HepG2 (cell line): ENCODE measurements at regions not wholly inside any gene's neighbourhood (a gene's known extent, or its start where the extent isn't known, plus 50 kb on each side); places are given as distances from the start of the nearest gene placed in this dataset.

Source experiments
- ATAC-seq: fragments of 200-7000 bp; cut with Tn5 transposase; 3 replicates; pipeline ENCODE4 v1.9.1; 2020; ENCODE audit warnings: mild to moderate bottlenecking, moderate library complexity
- BruUV-seq: library from RNA; stranded (reverse); fragments of 400-500 nt; replicated peaks from 2 replicates; lab custom pipeline; 2021; lab: Mats Ljungman, UMichigan
- CTCF ChIA-PET: fragments of 300-600 bp; formaldehyde crosslinking; extraction: SDS; loops from one replicate; lab custom pipeline; 2021; ENCODE audit warnings: low total read pairs, inconsistent platforms, low intra/inter-chr PET ratio; lab: Yijun Ruan, JAX
- POLR2A ChIA-PET: fragments of 350-600 bp; sonication (Branson Sonifier 250); formaldehyde crosslinking; loops from one replicate; lab custom pipeline; 2020; ENCODE audit warnings: antibody characterized with exemption, inconsistent platforms; lab: Yijun Ruan, JAX
- DNase-seq: peaks from one replicate; pipeline ENCODE4 v3.0.0-alpha.2; 2015; ENCODE audit warnings: low spot score
- FAIRE-seq: peaks from 3 replicates; lab custom pipeline; 2011; peaks lifted over from hg19 to GRCh38; lab: Jason Lieb, UNC
- H2AFZ ChIP-seq: one replicate; pipeline ENCODE4 v1.6.1; 2011; ENCODE audit warnings: low read length, inconsistent platforms
- H3K27ac ChIP-seq: fragments of 300-600 bp; 3 replicates; pipeline ENCODE4 v1.8.0; 2011; ENCODE audit warnings: mixed run types, mild to moderate bottlenecking, mixed read lengths, low read length, inconsistent platforms; ENCODE audit not compliant: insufficient read depth; ENCODE audit errors: extremely low read length
- H3K27me3 ChIP-seq, 2 experiments: fragments of 200-600 bp in 1 of 2; 2 replicates in 1 of 2; 3 replicates in 1 of 2; pipeline versions ENCODE4 v1.6.0 to v1.8.0; 2011; ENCODE audit warnings: low read length in 2 of 2, mild to moderate bottlenecking in 2 of 2, moderate library complexity in 2 of 2, inconsistent platforms in 1 of 2; ENCODE audit not compliant: insufficient read depth in 2 of 2, control insufficient read depth in 1 of 2
- H3K36me3 ChIP-seq, 2 experiments: fragments of 200-600 bp in 1 of 2; replicated peaks in 1 of 2; 2 replicates in 1 of 2; 3 replicates in 1 of 2; pipeline versions ENCODE4 v1.5.1 to v1.8.0; 2011; ENCODE audit warnings: low read length in 2 of 2, inconsistent platforms in 1 of 2; ENCODE audit not compliant: insufficient read depth in 2 of 2, control insufficient read depth in 1 of 2
- H3K4me1 ChIP-seq: 2 replicates; pipeline ENCODE4 v1.5.1; 2012; ENCODE audit warnings: low read length, inconsistent platforms; ENCODE audit not compliant: insufficient read depth
- H3K4me2 ChIP-seq: 2 replicates; pipeline ENCODE4 v1.6.0; 2011; ENCODE audit warnings: low read depth, low read length, inconsistent platforms
- H3K4me3 ChIP-seq, 3 experiments: fragments of 200-600 bp in 1 of 3; sonication (generic), shearing (Covaris generic) in 1 of 3; replicated peaks in 1 of 3; 2 replicates each; pipeline ENCODE4 v1.5.1; 2011 to 2016; ENCODE audit warnings: low read length in 3 of 3, inconsistent platforms in 2 of 3, low read depth in 2 of 3, mild to moderate bottlenecking in 2 of 3, control low read depth in 1 of 3, mixed read lengths in 1 of 3; ENCODE audit not compliant: insufficient read depth in 1 of 3
- H3K79me2 ChIP-seq: one replicate; pipeline ENCODE4 v1.6.1; 2011; ENCODE audit warnings: low read length, inconsistent platforms; ENCODE audit not compliant: insufficient read depth
- H3K9ac ChIP-seq: 2 replicates; pipeline ENCODE4 v1.6.0; 2011; ENCODE audit warnings: mild to moderate bottlenecking, low read depth, low read length, inconsistent platforms; ENCODE audit not compliant: insufficient read depth
- H3K9me3 ChIP-seq: 2 replicates; pipeline ENCODE4 v1.5.1; 2012; ENCODE audit warnings: mild to moderate bottlenecking, low read length
- H4K20me1 ChIP-seq: 2 replicates; pipeline ENCODE4 v1.6.0; 2011; ENCODE audit warnings: inconsistent platforms, mild to moderate bottlenecking, low read length, moderate library complexity; ENCODE audit not compliant: insufficient read depth
- AHDC1 ChIP-seq: sonication (generic); formaldehyde crosslinking; IDR thresholded peaks from 2 replicates; pipeline ENCODE4 v1.5.1; 2020; ENCODE audit warnings: mild to moderate bottlenecking, missing genetic modification reagents, borderline replicate concordance
- DMAP1 ChIP-seq: IDR thresholded peaks from 2 replicates; pipeline ENCODE4 v1.6.1; 2016
- HMGXB3 ChIP-seq: sonication (generic); formaldehyde crosslinking; IDR thresholded peaks from 2 replicates; pipeline ENCODE4 v1.4.0; 2020; ENCODE audit warnings: missing genetic modification reagents, borderline replicate concordance
- IRX3 ChIP-seq: sonication (generic); formaldehyde crosslinking; IDR thresholded peaks from 2 replicates; pipeline ENCODE4 v1.8.1; 2023; ENCODE audit warnings: mild to moderate bottlenecking, low read depth, missing genetic modification reagents, borderline replicate concordance
- ISL2 ChIP-seq: sonication (generic); formaldehyde crosslinking; IDR thresholded peaks from 2 replicates; pipeline ENCODE4 v1.5.0; 2020; ENCODE audit warnings: missing genetic modification reagents
- POLR2AphosphoS5 ChIP-seq: IDR thresholded peaks from 2 replicates; pipeline ENCODE4 v1.6.1; 2012; ENCODE audit warnings: low read depth, low read length
- RBAK ChIP-seq: sonication (generic); formaldehyde crosslinking; IDR thresholded peaks from 2 replicates; pipeline ENCODE4 v1.5.1; 2020; ENCODE audit warnings: mild to moderate bottlenecking, missing genetic modification reagents
- TP53 ChIP-seq: sonication (generic); formaldehyde crosslinking; conservative IDR thresholded peaks from 2 replicates; pipeline ENCODE4 v1.4.0; 2020; ENCODE audit warnings: missing genetic modification reagents
- ZFX ChIP-seq: sonication (generic); formaldehyde crosslinking; IDR thresholded peaks from 2 replicates; pipeline ENCODE4 v1.4.0; 2020; ENCODE audit warnings: mild to moderate bottlenecking, low read depth, missing genetic modification reagents, moderate library complexity
- ZNF737 ChIP-seq: sonication (generic); formaldehyde crosslinking; IDR thresholded peaks from 2 replicates; pipeline ENCODE4 v1.5.0; 2020; ENCODE audit warnings: missing genetic modification reagents, mild to moderate bottlenecking, borderline replicate concordance
- WGBS: methylation state at CpG from one replicate; pipeline ENCODE4 v1.1.6; 2017; ENCODE audit warnings: low lambda C conversion rate; 5-methylcytosine and 5-hydroxymethylcytosine counted together
- in situ Hi-C: cut with HindIII; loops from 2 replicates; pipeline ENCODE4 v1.10.0; 2017; ENCODE audit warnings: low pct_unique_long_range_greater_than_20kb; ENCODE audit not compliant: extremely low pct_ligation_motif_present
- intact Hi-C: fragments of 100-400 bp; cut with micrococcal nuclease; formaldehyde crosslinking; loops from one replicate; pipeline ENCODE4 v1.10.0; 2022; ENCODE audit not compliant: unreplicated experiment

GRCh38 chr1:42005530-42005929 is 86.8 kb upstream of the HIVEP3 start:
- no peak overlapping the region for H3K4me3 ChIP-seq
- no peak overlapping the region for H3K9ac ChIP-seq
- intact Hi-C loops (no loop called here), in situ Hi-C loops (no loop called here)
- ATAC-seq (no peak), DNase-seq (no peak), FAIRE-seq (no peak)
- H3K27ac ChIP-seq, result no peak overlapping the region
- H3K36me3 ChIP-seq, result no peaks in the 10 kb centered on the region
- H3K27me3 ChIP-seq, result no peaks in the 10 kb centered on the region
- no peak for TF ChIP-seq DMAP1
- no peak for TF ChIP-seq HMGXB3 (CRISPR knock-in tag)
- no peak for TF ChIP-seq RBAK (CRISPR knock-in tag)
- H2AFZ ChIP-seq, result no peak overlapping the region
- H4K20me1 ChIP-seq, result no peaks in the 10 kb centered on the region
- CTCF ChIA-PET, result no interaction called here
- H3K9me3 ChIP-seq, result no peaks in the 10 kb centered on the region
- no peaks in the 10 kb centered on the region for H3K4me1 ChIP-seq
- no peaks in the 10 kb centered on the region for H3K79me2 ChIP-seq
- no TSS peak for BruUV-seq
- POLR2A ChIA-PET, result no interaction called here
- no peak overlapping the region for H3K4me2 ChIP-seq
- 3% methylated on average over 2 of the region's 2 CpGs for WGBS

GRCh38 chr1:42004860-42005259 is 86.1 kb upstream of the HIVEP3 start:
- no peak overlapping the region for H3K27ac ChIP-seq
- no peaks in the 10 kb centered on the region for H3K79me2 ChIP-seq
- FAIRE-seq (no peak), ATAC-seq (no peak), DNase-seq (no peak)
- no peaks in the 10 kb centered on the region for H4K20me1 ChIP-seq
- H3K4me1 ChIP-seq, result no peaks in the 10 kb centered on the region
- H3K27me3 ChIP-seq, result no peaks in the 10 kb centered on the region
- H3K4me2 ChIP-seq, result no peak overlapping the region
- H3K9ac ChIP-seq, result no peak overlapping the region
- intact Hi-C loops (no loop called here), in situ Hi-C loops (no loop called here)
- no peak for TF ChIP-seq ISL2 (CRISPR knock-in tag)
- TF ChIP-seq ZNF737 (CRISPR knock-in tag), result no peak
- TF ChIP-seq ZFX, result no peak
- no peak for TF ChIP-seq POLR2AphosphoS5
- no peak for TF ChIP-seq DMAP1
- no peak for TF ChIP-seq AHDC1 (CRISPR knock-in tag)
- TF ChIP-seq IRX3 (CRISPR knock-in tag), result no peak
- no peak for TF ChIP-seq TP53
- BruUV-seq, result no TSS peak
- no peaks in the 10 kb centered on the region for H3K9me3 ChIP-seq
- ChIA-PET CTCF (no interaction called here), POLR2A (no interaction called here)
- no peak overlapping the region for H3K4me3 ChIP-seq
- 8% methylated on average over 5 of the region's 5 CpGs for WGBS
- H3K36me3 ChIP-seq, result no peaks in the 10 kb centered on the region
- no peak overlapping the region for H2AFZ ChIP-seq
